Effector CD4-positive, alpha-beta T cell (primary cell): ENCODE measurements at regions not wholly inside any gene's neighbourhood (a gene's known extent, or its start where the extent isn't known, plus 50 kb on each side); places are given as distances from the start of the nearest gene placed in this dataset.

Experiments
- DNase-seq: peaks from one replicate; pipeline ENCODE4 v3.0.0-alpha.2; 2020

- DNase-seq: no peak
Measured at GRCh38 chr22:48592066-48592345, 1235.7 kb downstream of the BRD1 start.

DNA sequence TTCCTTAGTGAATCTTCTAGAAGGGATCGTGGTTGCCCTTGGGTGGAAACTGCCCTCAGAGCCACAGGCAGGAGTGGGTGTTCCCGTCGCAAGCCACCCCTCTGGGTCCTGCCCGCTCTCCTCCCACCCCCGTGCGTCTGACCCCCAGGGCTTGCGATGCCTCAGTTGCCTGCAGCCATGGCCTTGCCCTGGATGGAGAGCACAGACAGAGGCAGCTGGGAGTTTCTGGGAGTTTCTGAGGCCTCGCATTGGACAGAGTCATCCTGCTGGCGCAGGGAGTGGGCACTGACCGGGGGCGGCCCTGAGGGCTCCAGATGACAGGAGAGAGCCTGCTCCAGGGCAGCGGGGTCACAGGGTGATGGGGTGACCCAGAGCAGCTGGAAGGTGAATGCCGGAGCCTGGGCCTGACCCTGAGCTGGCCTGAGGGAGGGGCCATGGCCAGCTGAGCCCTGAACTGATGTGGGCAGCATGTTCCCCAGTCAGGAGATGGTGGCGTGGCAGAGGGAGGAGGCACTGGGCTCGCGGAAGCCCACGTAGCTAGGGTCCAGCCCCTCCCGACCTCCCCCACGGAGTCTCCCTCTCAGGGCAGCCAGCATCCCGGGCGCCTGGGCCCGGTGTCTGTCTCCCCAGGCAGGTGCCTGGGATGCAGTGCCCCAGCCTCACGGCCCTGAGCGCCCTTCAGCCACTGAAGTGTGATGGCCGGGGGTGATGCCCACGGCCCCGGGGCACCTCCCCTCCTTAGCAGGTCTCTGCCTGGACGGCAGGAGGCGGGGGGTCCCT lies 1236.2 kb downstream of the BRD1 start:
- no peak for DNase-seq

DNA sequence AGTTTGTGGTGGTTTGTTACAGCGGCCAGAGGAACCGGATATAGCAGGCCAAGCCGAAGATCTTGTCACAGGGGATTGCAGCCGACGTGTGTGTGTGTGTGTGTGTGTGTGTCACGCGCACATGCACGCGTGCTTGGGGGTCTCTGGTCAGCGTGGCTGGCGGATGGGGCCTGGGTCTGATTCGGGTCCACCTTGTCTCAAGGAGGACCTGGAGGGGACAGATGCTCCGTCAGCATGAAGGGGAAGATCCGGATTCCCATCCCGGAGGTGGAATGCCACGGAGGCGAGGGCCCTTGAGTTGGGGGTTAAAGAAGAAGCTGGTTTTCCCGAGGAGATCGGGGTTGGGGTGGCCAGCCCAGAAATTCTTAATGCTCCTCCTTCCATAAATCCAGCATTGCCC lies 1237.8 kb downstream of the BRD1 start:
- no peak for DNase-seq

DNA sequence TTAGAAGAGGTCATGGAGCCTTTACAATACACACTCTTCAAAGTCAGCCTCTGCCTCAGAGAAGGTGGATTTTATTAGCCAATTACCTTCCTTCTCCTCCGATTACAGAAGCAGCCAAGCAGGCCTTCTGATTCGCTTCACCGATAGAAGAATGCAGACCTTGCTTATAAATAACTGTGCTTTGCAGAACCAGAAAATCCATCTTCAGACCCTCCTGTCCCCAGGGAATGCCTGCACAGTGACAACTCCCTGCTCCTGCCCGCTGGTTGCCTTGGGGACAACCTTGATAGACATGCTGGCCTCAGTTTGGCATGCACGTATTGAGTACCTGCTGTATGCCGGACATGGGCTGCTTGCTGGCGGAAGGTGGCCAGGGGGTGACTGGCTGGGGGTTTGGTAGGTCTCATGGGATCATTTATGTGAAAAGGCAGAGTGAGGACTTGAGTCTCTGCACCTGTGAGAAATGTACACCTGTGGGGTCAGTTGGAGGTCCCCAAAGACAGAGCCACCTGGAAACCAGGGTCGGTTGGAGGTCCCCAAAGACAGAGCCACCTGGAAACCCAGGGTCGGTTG lies 1238.7 kb downstream of the BRD1 start:
- no peak for DNase-seq

GRCh38 chr22:48588151-48588877 lies 1239.4 kb downstream of the BRD1 start:
- DNase-seq: no peak

DNA sequence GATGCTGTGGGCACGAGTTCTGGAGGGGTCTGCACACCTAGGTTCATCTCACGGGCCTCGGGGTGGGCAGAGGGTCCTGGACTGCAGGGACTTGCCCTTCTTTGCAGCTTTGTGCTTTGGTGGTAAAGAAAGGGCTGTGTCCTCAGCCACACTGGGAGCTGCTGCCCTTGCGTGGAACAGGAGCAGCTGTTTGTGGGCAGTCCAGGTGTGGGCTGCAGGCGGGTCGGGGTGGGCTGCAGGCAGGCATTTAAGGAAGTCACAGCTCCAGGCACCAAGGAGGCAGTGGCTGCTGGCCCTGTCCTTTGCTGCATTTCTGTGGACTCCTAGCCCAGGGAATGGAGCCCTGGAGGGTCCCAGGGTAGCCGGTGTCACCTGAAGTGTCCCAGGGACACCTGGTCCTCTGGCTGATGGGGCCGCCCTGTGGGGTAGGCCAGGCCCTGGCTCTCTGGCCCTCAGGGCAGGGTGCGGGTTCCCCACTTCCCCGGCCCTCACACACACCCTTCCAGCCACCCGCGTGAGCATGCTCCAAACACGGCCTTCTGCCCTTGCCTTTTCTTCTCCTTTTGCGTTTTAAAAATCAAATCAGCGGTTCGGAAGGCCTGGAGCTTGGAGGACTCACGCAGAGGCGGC lies 1240.3 kb downstream of the BRD1 start:
- DNase-seq: no peak

GRCh38 chr22:48586799-48587185 lies 1240.9 kb downstream of the BRD1 start:
- no peak for DNase-seq

DNA sequence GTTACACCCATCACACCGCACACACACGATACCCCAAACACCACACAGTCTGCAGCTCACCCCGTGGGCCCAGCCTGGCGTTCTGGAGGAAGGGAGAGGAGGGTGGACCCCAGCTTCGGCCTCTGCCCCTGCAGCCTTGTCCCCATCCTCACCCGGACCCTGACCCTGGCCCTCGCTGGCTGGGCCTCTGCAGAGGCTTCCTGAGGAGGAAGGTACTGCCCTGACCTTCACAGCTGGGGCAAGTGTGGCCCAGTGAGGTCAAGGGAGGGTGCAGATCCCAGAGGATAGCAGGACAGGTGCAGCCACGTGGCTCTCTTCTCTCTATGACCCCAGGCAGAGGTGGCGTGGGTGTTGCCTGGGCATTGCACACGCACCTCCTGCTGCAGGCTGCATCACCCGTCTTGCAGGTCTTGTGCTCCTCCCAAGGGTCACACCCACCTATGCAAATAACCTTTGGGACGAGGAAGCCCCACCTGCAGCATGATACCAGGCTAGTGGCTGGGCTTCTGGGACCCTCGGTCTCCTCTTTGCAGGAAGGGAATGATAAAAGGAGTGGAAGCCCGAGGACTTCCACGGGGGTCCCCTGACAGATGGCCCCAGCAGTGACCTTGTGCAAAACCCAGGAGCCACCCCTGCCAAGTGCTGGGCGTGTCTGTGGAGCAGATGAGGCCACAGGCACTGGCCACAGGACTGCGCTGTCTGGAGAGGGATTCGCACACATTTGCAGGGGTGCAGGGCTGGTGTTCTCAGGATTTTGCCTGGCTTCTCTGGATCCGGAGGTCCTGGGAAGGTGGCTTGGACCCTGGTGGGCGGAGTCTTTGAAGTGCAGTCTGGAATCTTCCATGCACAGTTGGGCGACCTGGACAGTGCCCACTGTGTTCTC lies 1241.5 kb downstream of the BRD1 start:
- no peak for DNase-seq

- no peak for DNase-seq
Measured at GRCh38 chr22:48584170-48584569, 1243.5 kb downstream of the BRD1 start.

- DNase-seq: no peak
Measured at GRCh38 chr22:48581796-48582469, 1245.7 kb downstream of the BRD1 start.

GRCh38 chr22:48581205-48581766 lies 1246.4 kb downstream of the BRD1 start:
- no peak for DNase-seq

DNA sequence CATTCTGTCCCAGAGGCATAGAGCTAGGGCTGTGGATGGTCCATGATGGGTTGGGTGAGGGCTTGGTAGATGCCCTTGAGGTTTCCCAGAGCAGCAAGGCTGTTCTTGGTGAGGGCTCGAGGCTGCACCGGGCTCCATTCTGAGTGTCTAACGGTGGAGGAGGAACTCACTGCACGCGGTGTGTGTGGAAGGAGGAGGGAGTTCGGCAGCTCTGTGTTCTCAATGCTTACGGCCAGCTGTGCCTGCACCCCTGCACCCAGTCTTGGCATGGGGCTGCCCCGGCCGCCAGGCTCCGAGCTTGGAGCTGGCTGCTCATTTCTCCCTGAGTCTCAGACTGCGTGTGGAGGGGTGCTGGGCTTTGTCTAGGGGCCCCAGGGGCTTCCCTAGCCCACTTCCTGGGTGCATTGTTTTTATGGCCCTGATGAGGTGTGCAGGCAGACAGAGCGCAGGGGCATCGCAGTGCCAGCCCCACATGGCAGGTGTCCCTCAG lies 1247.1 kb downstream of the BRD1 start:
- no peak for DNase-seq

DNA sequence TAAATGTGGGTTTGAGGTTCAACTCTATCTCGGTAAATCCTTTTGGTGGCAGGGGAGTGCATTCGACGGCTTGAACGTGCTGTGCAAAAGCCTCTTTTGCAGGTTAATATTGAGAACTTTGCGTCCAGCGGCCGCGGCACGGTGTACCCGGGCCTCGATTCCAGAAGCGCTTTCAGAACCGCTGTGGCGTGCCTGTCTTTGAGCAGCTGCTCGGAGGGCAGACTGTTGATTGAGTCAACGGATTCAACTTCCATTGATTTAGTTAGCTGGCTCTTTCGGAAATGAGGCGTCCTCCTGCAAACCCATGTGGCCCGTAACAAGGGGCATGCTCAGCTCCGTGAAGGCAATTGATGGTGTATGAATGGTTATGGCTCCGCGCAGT lies 1247.8 kb downstream of the BRD1 start:
- no peak for DNase-seq

DNA sequence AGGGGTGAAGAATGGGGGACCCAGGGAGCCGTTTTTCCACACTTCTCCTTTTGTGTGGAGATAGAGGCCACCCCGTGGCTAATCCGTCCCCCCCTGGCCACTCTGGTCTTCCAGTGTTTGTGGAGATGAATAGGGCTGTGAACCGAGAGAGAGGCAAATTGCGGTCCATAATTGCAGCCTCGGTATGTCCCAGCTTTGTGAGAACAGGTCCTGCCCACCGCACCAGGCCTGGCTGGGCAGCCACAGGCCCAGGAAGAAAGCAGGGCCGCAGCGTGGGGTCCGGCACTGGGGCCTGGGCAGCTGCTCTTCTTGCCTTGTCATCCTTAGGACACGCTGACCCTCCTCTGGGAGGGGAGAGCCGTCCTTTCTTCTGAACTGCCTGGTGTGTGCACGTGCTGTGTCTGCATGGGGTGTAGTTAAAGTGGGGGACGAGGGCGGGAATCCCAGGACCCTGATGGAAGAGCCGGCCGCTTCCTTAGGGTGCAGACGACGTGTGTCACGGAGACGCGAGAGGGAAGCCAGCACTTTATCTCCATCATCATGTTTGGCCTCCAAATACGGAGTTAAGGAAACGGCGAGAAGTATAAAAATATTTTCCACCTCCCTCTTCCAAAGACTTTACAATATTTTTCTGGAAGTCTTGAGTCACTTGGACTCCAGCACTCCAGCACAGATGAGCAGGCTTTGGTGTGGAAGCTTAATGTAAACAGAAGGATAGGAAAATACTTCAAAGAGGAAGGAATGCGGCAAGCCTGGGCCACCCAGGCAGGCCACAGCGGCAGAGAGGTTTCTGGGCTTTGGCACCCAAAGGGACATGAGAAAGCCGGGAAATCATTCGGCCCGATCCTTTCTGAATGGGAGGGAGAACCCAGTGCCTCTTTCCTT lies 1248.4 kb downstream of the BRD1 start:
- no peak for DNase-seq

- DNase-seq: no peak
Measured at GRCh38 chr22:48578138-48579042, 1249.3 kb downstream of the BRD1 start.

- DNase-seq: no peak
Measured at GRCh38 chr22:48577691-48578090, 1250.0 kb downstream of the BRD1 start.

- DNase-seq: no peak
Measured at GRCh38 chr22:48577014-48577690, 1250.5 kb downstream of the BRD1 start.

GRCh38 chr22:48576333-48577013 lies 1251.2 kb downstream of the BRD1 start:
- DNase-seq: no peak
